Activated naive CD4-positive, alpha-beta T cell treated with anti-CD3 and anti-CD28 coated beads, Interleukin-2, amount 50 U/mL, for 72 hours (primary cell): ENCODE measurements at regions not wholly inside any gene's neighbourhood (a gene's known extent, or its start where the extent isn't known, plus 50 kb on each side); places are given as distances from the start of the nearest gene placed in this dataset.
"Not testable (repeated sequence)": the region's sequence is repeated elsewhere in the genome, so short reads cannot be mapped to it uniquely, and the experiment has no call there.

ENCODE experiments used
- ATAC-seq, 2 donors: fragments of 150-1000 bp; cut with Tn5 transposase; 2 replicates each; pipeline ENCODE4 v1.10.0; 2021; ENCODE audit warnings: mild to moderate bottlenecking in 2 of 2, moderate library complexity in 2 of 2
- DNase-seq, 2 donors: peaks; one replicate each; pipeline ENCODE4 v3.0.0; 2021 to 2022; ENCODE audit warnings: low spot score in 2 of 2
- H3K27ac Mint-ChIP-seq, 2 donors: one replicate each; pipeline ENCODE4 v1.8.0; 2022; ENCODE audit warnings: mild to moderate bottlenecking in 2 of 2, mixed read lengths in 2 of 2
- H3K36me3 Mint-ChIP-seq, 2 donors: one replicate each; pipeline ENCODE4 v1.8.0; 2022; ENCODE audit warnings: mixed read lengths in 2 of 2
- H3K9me3 Mint-ChIP-seq, 2 donors: one replicate each; pipeline ENCODE4 v1.8.0; 2022; ENCODE audit warnings: mixed read lengths in 2 of 2

DNA sequence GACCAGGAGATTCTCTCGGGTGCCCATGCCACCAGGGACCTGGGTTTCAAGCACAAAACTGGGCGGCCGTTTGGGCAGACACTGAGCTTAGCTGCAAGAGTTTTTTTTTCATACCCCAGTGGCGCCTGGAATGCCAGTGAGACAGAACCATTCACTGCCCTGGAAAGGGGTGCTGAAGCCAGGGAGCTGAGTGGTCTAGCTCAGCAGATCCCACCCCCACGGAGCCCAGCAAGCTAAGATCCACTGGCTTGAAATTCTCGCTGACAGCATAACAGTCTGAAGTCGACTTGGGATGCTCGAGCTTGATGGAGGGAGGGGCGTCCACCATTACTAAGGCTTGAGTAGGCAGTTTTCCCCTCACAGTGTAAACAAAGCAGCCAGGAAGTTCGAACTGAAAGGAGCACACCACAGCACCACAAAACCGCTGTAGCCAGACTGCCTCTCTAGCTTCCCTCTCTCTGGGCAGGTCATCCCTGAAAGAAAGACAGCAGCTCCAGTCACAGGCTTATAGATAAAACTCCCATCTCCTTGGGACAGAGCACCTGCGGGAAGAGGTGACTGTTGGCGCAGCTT, 157.7 kb downstream of the GIPC2 start:
- H3K27ac Mint-ChIP-seq, ATAC-seq, DNase-seq, H3K36me3 Mint-ChIP-seq: not testable (repeated sequence)
- H3K9me3 Mint-ChIP-seq, result peaks cover 4 to 12% of the 10 kb centered on the region in 2 donors

DNA sequence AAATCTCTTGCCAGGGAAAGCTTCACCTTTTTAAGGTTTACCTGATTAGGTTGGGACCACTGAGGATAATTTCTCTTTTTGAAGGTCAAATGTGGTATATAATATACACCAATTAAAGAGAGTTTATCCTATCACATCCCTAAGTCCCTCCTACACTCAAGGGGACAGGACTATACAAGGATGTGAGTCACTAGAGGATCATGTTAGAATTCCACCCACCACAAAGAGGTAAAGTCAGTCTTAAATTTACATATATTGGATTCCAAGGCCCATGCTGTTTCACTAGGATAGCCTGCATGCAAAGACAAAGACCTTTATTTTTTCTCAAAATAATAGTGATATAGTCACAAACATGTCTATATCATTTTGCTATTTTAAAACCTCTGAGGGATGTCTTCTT, 164.4 kb downstream of the GIPC2 start:
- no peak for DNase-seq
- Mint-ChIP-seq H3K36me3 (peaks cover 0 to 1% of the 10 kb centered on the region in 2 donors), H3K9me3 (peaks cover 15 to 22% of the 10 kb centered on the region in 2 donors), H3K27ac (no peak overlapping the region)
- no peak for ATAC-seq

DNA sequence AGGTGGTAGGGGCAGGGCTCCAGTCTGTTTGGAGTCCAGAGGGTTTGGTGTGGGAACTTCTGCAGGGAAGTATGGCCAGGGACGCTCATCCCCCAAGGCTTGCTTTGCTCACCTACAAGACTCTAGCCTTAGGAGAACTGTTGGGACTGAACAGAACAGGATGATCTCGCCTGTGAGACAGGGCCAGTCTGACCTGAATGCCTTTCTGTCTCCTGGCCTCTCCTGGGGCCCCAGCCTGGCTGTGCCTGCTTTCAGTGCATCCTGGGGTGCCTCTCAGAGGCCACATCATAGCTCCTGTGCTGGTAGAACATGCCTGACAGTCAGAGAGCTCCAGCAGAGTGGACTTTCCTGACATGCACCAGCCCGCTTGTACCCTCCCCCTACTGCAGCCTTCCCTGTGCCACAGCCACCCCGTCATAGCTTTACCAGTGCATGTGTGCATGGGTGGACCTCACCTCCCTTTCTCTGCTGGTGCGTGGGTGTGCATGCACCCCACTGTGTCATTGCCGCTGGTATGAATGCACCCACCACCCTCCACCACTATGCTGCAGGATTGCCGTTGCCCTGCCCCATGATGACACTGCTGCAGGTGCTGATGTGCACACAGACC, 165.8 kb downstream of the GIPC2 start:
- Mint-ChIP-seq H3K9me3 (peaks cover 7 to 19% of the 10 kb centered on the region in 2 donors), H3K36me3 (peaks cover 0 to 4% of the 10 kb centered on the region in 2 donors), H3K27ac (no peak overlapping the region)
- ATAC-seq, result no peak
- no peak for DNase-seq

DNA sequence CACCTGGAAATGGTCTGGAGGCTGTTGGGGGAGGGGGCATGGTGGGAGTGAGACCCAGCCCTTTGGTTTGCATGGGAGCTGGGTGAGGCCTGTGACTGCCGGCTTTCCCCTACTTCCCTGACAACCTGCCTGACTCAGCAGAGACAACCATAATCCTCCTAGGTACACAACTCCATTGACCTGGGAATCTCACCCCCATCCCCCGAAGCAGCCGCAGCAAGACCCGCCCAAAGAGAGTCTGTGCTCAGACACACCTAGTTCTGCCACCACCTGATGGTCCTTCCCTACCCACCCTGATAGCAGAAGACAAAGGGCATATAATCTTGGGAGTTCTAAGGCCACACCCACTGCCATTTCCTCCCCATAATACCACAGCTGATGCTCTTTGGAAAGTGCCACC, 168.6 kb downstream of the GIPC2 start:
- ATAC-seq, result no peak
- no peak for DNase-seq
- Mint-ChIP-seq H3K36me3 (peaks cover 0 to 4% of the 10 kb centered on the region in 2 donors), H3K27ac (no peak overlapping the region), H3K9me3 (peaks cover 7 to 19% of the 10 kb centered on the region in 2 donors)

DNA sequence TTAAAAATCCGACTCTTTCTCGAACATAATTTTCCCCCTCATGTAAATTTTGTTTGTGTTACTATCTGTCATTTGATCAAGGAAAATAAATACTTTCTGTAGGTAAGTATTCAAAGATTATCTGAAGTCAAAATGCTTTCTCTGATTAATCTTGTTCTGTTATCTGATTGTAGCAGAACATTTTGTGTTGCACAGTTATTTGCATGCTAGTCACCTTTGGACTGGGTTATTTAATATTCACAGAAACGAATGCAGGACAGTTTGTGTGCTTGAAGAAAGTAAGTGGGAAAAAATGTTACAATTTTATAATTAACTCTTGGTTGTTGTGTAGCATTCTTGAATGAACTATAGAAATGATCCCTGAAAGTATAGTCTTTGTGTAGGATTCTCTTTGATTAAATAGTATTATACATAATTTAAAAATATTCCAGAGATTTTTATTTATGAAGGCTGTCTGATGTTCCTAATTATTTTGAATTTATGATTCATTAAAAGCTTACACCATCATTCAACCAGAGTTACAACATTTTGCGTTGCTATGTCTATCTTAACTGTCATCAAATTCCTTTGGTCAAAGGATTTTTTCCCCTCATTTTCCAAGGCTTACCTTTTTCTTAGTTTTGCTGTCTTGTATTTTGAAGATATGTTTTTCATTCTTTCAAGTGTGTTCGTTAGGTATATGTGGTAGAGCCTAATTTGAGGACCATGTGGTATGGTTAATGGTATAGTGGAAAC, 176.6 kb downstream of the GIPC2 start:
- ATAC-seq (no peak), DNase-seq (no peak)
- Mint-ChIP-seq H3K36me3 (no peaks in the 10 kb centered on the region), H3K9me3 (peaks cover 0 to 7% of the 10 kb centered on the region in 2 donors), H3K27ac (no peak overlapping the region)

DNA sequence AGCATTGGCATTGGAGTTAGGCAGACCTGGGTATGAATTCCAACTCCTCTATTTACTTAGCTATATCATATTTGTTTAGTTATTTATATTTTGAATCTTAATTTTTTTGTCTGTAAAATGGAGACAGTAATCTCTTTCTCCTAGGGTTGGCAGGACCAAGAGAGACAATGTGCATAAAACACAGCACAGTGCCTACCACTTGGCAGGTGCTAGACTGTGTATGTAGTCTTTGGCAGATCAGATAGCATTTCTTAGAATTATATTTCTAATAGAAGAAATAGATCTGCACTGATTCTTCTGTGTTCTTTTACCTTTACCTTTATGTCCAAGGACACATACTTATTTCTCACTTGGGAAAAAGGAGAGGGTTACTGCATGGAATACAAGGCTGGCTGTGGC, 177.2 kb downstream of the GIPC2 start:
- Mint-ChIP-seq H3K27ac (no peak overlapping the region), H3K9me3 (peaks cover 0 to 7% of the 10 kb centered on the region in 2 donors), H3K36me3 (no peaks in the 10 kb centered on the region)
- DNase-seq, result no peak
- ATAC-seq, result no peak

DNA sequence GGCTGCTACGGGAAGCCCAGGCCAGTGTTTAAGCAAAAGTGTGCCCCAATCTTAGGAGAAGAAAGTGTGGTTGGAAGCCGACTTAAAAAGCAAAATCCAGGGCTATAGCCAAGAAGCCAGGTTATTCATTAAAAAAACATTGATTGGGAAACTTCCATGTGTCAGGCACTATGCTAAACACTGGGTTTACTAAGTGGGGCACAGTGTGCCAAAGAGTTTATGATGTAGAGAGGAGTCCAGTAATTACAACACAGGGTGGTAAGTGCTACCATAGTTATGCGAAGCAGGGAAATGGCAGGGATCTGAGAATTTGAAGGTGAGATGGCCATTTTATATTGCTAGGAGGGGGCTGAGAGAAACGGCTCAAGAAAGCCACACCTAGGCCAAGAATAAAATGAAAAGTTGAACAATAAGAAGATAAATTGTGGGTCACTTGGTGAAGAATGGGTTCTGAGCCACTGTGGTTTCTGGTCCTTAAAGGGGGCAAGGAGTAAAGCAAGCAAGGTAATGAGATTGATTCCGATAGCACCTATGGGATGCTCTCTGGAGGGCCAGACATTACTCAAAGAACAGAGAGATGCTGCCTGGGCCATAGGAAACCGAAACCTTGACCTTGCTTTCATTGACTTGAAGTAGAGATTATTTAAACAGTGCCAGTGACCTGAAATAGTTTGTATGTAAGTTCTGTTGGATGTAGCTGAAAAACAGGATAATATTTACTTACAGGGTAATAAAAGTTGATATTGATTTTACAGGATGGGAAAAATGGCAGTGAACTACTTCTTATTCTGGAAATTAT, 177.8 kb downstream of the GIPC2 start:
- H3K36me3 Mint-ChIP-seq, result no peaks in the 10 kb centered on the region
- ATAC-seq (no peak), DNase-seq (no peak)
- H3K27ac Mint-ChIP-seq, result no peak overlapping the region
- H3K9me3 Mint-ChIP-seq, result peaks cover 0 to 7% of the 10 kb centered on the region in 2 donors

DNA sequence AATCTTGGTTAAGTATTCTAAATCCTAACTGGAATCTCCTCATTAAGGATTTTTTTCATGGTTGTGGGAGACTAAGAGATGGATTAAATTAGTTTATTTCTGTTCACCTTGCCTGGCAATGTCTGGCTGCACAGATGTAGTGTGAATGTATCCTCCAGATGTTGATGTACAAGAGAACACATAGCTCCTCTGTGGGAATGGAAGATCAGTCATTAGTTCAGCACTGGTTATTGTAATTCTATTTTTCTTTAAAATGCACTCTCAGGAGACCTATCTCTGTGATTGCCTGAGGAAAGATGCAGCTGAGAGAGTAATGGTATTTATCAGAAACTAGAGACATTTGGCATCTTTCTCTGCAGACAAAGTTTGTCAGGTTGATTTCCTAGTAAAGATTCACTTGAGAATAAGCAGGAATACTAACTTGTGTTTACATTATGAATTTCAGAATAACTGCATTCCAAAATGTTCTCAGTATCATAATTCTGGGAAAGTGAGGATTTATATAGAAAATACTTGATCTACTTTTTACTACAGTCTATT, 178.6 kb downstream of the GIPC2 start:
- Mint-ChIP-seq H3K9me3 (peaks cover 0 to 7% of the 10 kb centered on the region in 2 donors), H3K27ac (no peak overlapping the region), H3K36me3 (no peaks in the 10 kb centered on the region)
- ATAC-seq (no peak), DNase-seq (no peak)

DNA sequence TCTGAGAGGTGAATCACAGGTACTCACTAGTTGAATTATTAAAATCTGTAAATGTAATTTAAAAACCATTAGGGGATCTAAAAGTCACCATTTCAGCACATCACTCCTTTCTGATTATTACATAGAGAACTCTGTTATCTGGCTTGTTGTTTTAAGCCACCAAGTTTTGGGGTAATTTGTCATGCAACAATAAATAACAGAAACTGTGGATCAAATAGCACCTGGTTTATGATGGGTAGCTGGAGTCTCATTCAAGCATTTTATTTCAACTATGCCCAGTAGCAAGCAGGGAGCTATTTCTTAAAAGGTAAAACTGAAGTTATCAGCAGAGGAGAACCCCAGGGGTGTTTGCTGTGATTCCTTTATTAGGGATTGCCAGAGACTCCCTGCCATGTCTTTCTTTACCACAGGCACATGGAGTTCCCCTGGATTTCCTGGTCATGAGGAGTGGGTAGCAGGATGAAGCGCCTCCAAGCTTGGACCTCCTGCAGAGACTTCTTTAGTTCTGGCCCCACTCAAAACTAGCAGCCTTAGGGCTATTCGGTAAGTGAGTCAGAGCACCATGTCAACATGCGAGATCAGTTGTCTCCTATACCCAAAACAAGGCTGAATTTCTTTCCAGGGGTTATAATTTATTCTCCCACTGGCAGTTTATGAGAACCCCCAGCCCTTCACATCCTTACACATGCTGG, 179.2 kb downstream of the GIPC2 start:
- Mint-ChIP-seq H3K9me3 (peaks cover 0 to 7% of the 10 kb centered on the region in 2 donors), H3K36me3 (no peaks in the 10 kb centered on the region), H3K27ac (no peak overlapping the region)
- DNase-seq (no peak), ATAC-seq (no peak)

DNA sequence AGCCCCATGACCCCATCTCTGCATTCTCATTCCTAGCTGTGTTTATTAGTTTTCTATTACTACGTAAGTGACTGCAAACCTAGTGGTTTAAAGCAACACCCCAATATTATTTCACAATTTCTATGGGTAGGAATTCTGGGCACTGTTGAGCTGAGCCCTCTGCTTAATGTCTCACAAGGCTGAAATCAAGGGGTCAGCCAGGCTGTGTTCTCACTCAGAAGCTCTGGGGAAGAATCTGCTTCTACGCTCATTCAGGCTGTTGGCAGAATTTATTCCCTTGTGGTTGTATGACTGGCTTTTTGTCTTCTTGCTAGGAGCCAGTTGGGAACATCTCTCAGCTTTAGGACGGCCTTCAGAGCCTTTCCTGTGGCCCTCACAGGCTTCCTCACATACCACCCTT, 181.0 kb downstream of the GIPC2 start:
- Mint-ChIP-seq H3K36me3 (no peaks in the 10 kb centered on the region), H3K9me3 (peaks cover 0 to under 1% of the 10 kb centered on the region in 2 donors), H3K27ac (no peak overlapping the region)
- no peak for ATAC-seq
- DNase-seq, result no peak

DNA sequence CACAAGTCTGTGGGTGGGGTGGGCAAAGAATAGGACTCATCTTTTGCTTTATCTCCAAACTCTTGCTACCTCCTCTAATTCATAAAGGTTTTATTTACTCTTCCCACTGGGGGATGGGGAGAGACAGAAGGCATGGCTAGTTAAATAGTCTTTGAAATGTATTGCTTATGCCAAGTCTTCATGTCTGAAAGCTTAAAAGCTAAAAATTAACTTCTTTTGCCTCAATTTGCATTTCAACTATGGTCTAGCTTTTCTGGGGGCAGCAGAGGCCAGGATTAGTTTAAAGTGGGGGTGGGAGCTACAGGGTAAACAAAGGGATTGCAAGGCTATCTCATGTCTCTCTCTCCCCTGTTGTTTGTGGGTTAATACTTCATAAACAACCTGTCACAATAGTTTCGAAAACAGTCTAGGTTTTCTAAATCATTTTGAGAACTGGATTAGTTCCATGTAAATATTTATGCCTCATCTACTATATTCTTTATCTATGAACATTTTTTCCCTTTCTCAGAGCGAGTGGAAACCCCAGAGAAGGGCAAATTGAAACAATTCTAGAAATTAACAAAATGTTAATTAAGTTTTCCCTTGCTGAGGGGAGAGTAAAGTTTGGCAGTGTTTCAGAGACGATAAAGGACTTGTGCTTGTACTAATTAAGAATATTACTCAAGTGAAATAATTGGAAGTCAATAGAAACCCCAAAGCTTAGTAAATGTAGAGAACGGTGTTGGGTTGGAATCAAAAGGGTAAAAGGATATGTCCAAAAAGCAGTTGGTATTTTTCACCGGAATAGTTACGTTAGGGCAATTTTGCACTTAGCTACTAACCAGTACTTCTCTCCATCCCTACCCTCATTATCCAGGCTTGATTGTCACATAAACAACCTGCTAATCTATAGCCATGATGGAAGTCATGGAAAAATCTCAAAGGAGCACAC, 182.2 kb downstream of the GIPC2 start:
- Mint-ChIP-seq H3K9me3 (no peaks in the 10 kb centered on the region), H3K27ac (no peak overlapping the region), H3K36me3 (no peaks in the 10 kb centered on the region)
- no peak for ATAC-seq
- DNase-seq, result no peak

DNA sequence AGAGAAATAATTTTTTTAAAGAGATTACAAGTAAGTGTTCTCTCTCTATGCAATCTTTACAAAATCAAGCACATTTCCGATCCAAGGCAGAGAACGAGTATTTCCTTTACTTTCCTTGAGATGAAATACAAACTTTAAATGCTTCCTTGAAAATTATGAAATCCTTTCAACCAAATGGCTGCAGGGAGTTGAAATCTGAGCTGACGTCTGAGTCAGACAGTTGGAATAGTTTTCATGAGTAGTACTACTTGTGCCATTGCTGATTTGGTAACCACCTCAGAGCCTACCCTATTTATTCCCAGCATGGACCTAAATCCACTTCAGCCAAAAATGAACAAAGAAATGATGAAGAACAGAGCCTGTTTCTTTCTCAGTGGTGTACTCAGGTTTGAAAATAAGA, 183.6 kb downstream of the GIPC2 start:
- Mint-ChIP-seq H3K27ac (no peak overlapping the region), H3K9me3 (no peaks in the 10 kb centered on the region), H3K36me3 (no peaks in the 10 kb centered on the region)
- no peak for ATAC-seq
- DNase-seq, result no peak

DNA sequence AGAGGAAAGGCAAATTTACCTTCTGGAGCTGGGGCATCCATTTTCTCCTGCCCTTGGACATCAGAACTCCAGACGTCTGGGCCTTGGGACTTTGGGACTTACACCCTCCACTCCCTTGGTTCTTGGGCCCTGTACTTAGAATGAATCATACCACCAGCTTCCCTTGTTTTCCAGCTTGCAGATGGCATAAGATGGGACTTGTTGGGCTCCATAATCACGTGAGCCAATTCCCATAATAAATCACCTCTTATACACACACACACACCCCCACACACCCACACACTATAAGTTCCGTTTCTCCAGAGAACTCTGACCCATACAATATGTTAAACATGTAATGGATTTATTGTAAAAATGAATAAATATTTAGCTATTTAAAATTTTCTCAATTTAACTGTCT, 185.7 kb downstream of the GIPC2 start:
- Mint-ChIP-seq H3K9me3 (no peaks in the 10 kb centered on the region), H3K36me3 (no peaks in the 10 kb centered on the region), H3K27ac (no peak overlapping the region)
- ATAC-seq (no peak), DNase-seq (no peak)

DNA sequence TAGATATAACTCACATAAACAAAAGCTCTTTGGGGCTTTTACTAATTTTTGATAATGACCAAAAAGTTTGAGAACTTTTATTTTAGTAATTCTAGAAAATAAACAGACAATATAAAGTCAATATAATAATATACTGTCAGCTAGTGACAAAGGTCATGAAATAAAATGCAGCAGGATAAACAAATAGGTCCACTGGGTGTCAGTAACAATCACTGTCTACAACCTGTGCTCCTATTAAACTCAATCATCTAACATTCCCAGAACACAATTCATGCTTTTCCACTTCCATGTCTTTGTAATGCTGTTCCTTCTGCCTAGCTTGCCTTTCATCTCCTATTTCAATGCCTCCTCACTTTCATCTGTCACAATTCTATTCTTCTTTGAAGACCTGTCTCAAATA, 186.1 kb downstream of the GIPC2 start:
- DNase-seq, result no peak
- ATAC-seq, result no peak
- Mint-ChIP-seq H3K9me3 (peaks cover 2 to 4% of the 10 kb centered on the region in 2 donors), H3K27ac (no peak overlapping the region), H3K36me3 (no peaks in the 10 kb centered on the region)

DNA sequence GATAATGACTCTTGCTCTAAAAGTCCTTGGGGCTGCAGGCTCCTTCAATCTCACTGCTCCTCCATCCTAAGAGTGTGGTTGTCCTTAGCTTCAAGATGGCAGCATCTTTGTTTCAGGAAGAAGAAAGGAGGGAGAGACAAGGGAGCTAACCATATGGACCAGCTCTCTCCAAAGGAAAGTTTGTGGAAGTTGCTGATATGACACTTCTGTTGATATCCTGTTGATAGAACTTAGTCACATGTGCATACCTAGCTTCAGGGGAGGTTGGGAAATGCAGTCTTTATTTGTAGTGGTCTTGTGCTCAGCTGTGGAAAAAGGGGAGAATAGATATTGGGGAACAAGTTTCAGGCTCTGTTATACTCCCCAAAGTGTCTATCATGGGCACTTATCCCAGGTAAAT, 186.9 kb downstream of the GIPC2 start:
- DNase-seq (no peak), ATAC-seq (no peak)
- Mint-ChIP-seq H3K9me3 (peaks cover 3 to 7% of the 10 kb centered on the region in 2 donors), H3K27ac (no peak overlapping the region), H3K36me3 (no peaks in the 10 kb centered on the region)
